Natural killer cell (primary cell): ENCODE measurements at regions not wholly inside any gene's neighbourhood (a gene's known extent, or its start where the extent isn't known, plus 50 kb on each side); places are given as distances from the start of the nearest gene placed in this dataset.

ENCODE experiments used
- ATAC-seq, 3 donors: fragments of 150-1000 bp in 2 of 3; fragments of 200-7000 bp in 1 of 3; cut with Tn5 transposase; 1 replicate in 1 of 3; 2 replicates in 2 of 3; pipeline ENCODE4 v1.10.0; 2021; ENCODE audit warnings: mild to moderate bottlenecking in 2 of 3, moderate library complexity in 2 of 3
- DNase-seq, 2 donors: peaks; one replicate each; pipeline versions ENCODE4 v3.0.0 to v3.0.0-alpha.2; 2013 to 2021; ENCODE audit warnings: mixed read lengths in 1 of 2
- H3K27ac ChIP-seq: one replicate; pipeline ENCODE4 v1.5.1; 2013; ENCODE audit warnings: mild to moderate bottlenecking, low read length
- H3K27me3 ChIP-seq: one replicate; pipeline ENCODE4 v1.6.1; 2013; ENCODE audit warnings: low read length; ENCODE audit not compliant: control insufficient read depth, insufficient read depth
- H3K36me3 ChIP-seq: one replicate; pipeline ENCODE4 v1.6.1; 2013; ENCODE audit warnings: low read length; ENCODE audit not compliant: control insufficient read depth, insufficient read depth
- H3K4me1 ChIP-seq: one replicate; pipeline ENCODE4 v1.6.1; 2013; ENCODE audit warnings: low read length; ENCODE audit not compliant: control insufficient read depth, insufficient read depth
- H3K4me3 ChIP-seq: one replicate; pipeline ENCODE4 v1.5.1; 2013; ENCODE audit warnings: low read length
- H3K9me3 ChIP-seq: one replicate; pipeline ENCODE4 v1.6.1; 2013; ENCODE audit warnings: low read length; ENCODE audit not compliant: control insufficient read depth, insufficient read depth
- H3K27ac Mint-ChIP-seq, 2 donors: one replicate each; pipeline ENCODE4 v1.8.0; 2022; ENCODE audit warnings: mild to moderate bottlenecking in 2 of 2, mixed read lengths in 2 of 2, moderate library complexity in 1 of 2
- H3K27me3 Mint-ChIP-seq, 2 donors: one replicate each; pipeline ENCODE4 v1.8.0; 2022; ENCODE audit warnings: low read depth in 2 of 2, mixed read lengths in 2 of 2
- H3K36me3 Mint-ChIP-seq: one replicate; pipeline ENCODE4 v1.8.0; 2022; ENCODE audit warnings: mixed read lengths
- H3K4me1 Mint-ChIP-seq, 2 donors: one replicate each; pipeline ENCODE4 v1.8.0; 2022; ENCODE audit warnings: mixed read lengths in 2 of 2
- H3K4me3 Mint-ChIP-seq: one replicate; pipeline ENCODE4 v1.8.0; 2022; ENCODE audit warnings: mild to moderate bottlenecking, moderate library complexity, mixed read lengths
- H3K9me3 Mint-ChIP-seq, 2 donors: one replicate each; pipeline ENCODE4 v1.8.0; 2022; ENCODE audit warnings: mixed read lengths in 2 of 2
- WGBS: methylation state at CpG from one replicate; pipeline ENCODE4 v1.1.7; 2013; ENCODE audit warnings: missing lambda C conversion rate; ENCODE audit not compliant: insufficient coverage; 5-methylcytosine and 5-hydroxymethylcytosine counted together
- intact Hi-C: fragments of 100-400 bp; cut with micrococcal nuclease; formaldehyde crosslinking; loops from one replicate; pipeline ENCODE4 v1.14.2; 2022
- TF ChIP-seq, protein P1 (sequence below): fragments of 200-600 bp; IDR thresholded peaks from one replicate; pipeline ENCODE4 v1.8.0; 2022; ENCODE audit warnings: antibody characterized with exemption

GRCh38 chr17:77847221-77848085 lies 111.0 kb upstream of the TNRC6C start:
- Histone ChIP-seq H3K9me3 (no peaks in the 10 kb centered on the region), H3K4me1 (peaks cover 54% of the 10 kb centered on the region), H3K27ac (no peak overlapping the region), H3K4me3 (no peak overlapping the region), H3K36me3 (no peaks in the 10 kb centered on the region), H3K27me3 (no peaks in the 10 kb centered on the region)
- TF ChIP-seq, protein P1, sequence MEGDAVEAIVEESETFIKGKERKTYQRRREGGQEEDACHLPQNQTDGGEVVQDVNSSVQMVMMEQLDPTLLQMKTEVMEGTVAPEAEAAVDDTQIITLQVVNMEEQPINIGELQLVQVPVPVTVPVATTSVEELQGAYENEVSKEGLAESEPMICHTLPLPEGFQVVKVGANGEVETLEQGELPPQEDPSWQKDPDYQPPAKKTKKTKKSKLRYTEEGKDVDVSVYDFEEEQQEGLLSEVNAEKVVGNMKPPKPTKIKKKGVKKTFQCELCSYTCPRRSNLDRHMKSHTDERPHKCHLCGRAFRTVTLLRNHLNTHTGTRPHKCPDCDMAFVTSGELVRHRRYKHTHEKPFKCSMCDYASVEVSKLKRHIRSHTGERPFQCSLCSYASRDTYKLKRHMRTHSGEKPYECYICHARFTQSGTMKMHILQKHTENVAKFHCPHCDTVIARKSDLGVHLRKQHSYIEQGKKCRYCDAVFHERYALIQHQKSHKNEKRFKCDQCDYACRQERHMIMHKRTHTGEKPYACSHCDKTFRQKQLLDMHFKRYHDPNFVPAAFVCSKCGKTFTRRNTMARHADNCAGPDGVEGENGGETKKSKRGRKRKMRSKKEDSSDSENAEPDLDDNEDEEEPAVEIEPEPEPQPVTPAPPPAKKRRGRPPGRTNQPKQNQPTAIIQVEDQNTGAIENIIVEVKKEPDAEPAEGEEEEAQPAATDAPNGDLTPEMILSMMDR = no peak
- H3K36me3 Mint-ChIP-seq = no peaks in the 10 kb centered on the region
- DNase-seq (no peak), ATAC-seq (no peak)
- no peak overlapping the region for H3K4me3 Mint-ChIP-seq
- peaks cover 32 to 46% of the 10 kb centered on the region in 2 donors for H3K4me1 Mint-ChIP-seq
- no peak overlapping the region for H3K27ac Mint-ChIP-seq
- 77% methylated on average over 20 of the region's 20 CpGs for WGBS
- H3K27me3 Mint-ChIP-seq = no peaks in the 10 kb centered on the region
- intact Hi-C loops = no loop called here
- no peaks in the 10 kb centered on the region for H3K9me3 Mint-ChIP-seq

- no peaks in the 10 kb centered on the region for H3K9me3 Mint-ChIP-seq
- DNase-seq = no peak
- WGBS = 85% methylated on average over 12 of the region's 12 CpGs
- TF ChIP-seq, protein P1 = no peak
- Histone ChIP-seq H3K27ac (no peak overlapping the region), H3K36me3 (no peaks in the 10 kb centered on the region), H3K4me3 (no peak overlapping the region), H3K9me3 (no peaks in the 10 kb centered on the region), H3K4me1 (peaks cover 46% of the 10 kb centered on the region), H3K27me3 (no peaks in the 10 kb centered on the region)
- H3K36me3 Mint-ChIP-seq = no peaks in the 10 kb centered on the region
- no peak for ATAC-seq
- no peak overlapping the region for H3K27ac Mint-ChIP-seq
- no peak overlapping the region for H3K4me3 Mint-ChIP-seq
- intact Hi-C loops = no loop called here
- H3K4me1 Mint-ChIP-seq = peaks cover 24 to 38% of the 10 kb centered on the region in 2 donors
- H3K27me3 Mint-ChIP-seq = no peaks in the 10 kb centered on the region
Measured at GRCh38 chr17:77848257-77848656, 110.2 kb upstream of the TNRC6C start.

- 88% methylated on average over 6 of the region's 6 CpGs for WGBS
- no peaks in the 10 kb centered on the region for H3K27me3 ChIP-seq
- intact Hi-C loops = no loop called here
Measured at GRCh38 chr17:77849239-77849638, 109.3 kb upstream of the TNRC6C start.

More at GRCh38 chr17:77849239-77849638, 109.3 kb upstream of the TNRC6C start:
- Mint-ChIP-seq H3K27me3 (no peaks in the 10 kb centered on the region), H3K4me1 (peaks cover 14 to 28% of the 10 kb centered on the region in 2 donors), H3K4me3 (no peak overlapping the region), H3K9me3 (no peaks in the 10 kb centered on the region), H3K27ac (no peak overlapping the region), H3K36me3 (no peaks in the 10 kb centered on the region)
- TF ChIP-seq, protein P1 = no peak
- Histone ChIP-seq H3K27ac (no peak overlapping the region), H3K4me1 (peaks cover 44% of the 10 kb centered on the region), H3K4me3 (no peak overlapping the region), H3K36me3 (no peaks in the 10 kb centered on the region), H3K9me3 (no peaks in the 10 kb centered on the region)
- DNase-seq (no peak), ATAC-seq (no peak)
